ENCODE measurements at regions not wholly inside any gene's neighbourhood (a gene's known extent, or its start where the extent isn't known, plus 50 kb on each side); places are given as distances from the start of the nearest gene placed in this dataset.
"Not testable (repeated sequence)": the region's sequence is repeated elsewhere in the genome, so short reads cannot be mapped to it uniquely, and the experiment has no call there.

GRCh38 chr7:94782777-94783176 is 124.6 kb upstream of the PPP1R9A start:
- Mint-ChIP-seq H3K27ac (ENCODE audit: unreplicated experiment) (no peak overlapping the region), H3K4me3 (ENCODE audit: unreplicated experiment) (no peak overlapping the region)

GRCh38 chr7:94787285-94787684 is 120.1 kb upstream of the PPP1R9A start:
- Mint-ChIP-seq H3K4me3 (ENCODE audit: unreplicated experiment) (no peak overlapping the region), H3K4me1 (ENCODE audit: low read depth, unreplicated experiment) (no peaks in the 10 kb centered on the region), H3K9me3 (ENCODE audit: unreplicated experiment) (no peaks in the 10 kb centered on the region), H3K27ac (ENCODE audit: unreplicated experiment) (no peak overlapping the region), H3K27me3 (ENCODE audit: low read depth, unreplicated experiment) (no peaks in the 10 kb centered on the region), H3K36me3 (ENCODE audit: low read depth, unreplicated experiment) (no peaks in the 10 kb centered on the region)
- H3K27ac ChIP-seq (ENCODE audit: low read depth, low read length) = no peak overlapping the region
- H2AFZ ChIP-seq (ENCODE audit: low read depth, low read length) = no peak overlapping the region
- no peaks in the 10 kb centered on the region for H3K27me3 ChIP-seq (ENCODE audit: insufficient read depth, low read length)
- no peaks in the 10 kb centered on the region for H3K79me2 ChIP-seq (ENCODE audit: insufficient read depth, low read length)
- DNase-seq (ENCODE audit: low read depth) (no peak), FAIRE-seq (no peak)
- H3K36me3 ChIP-seq (ENCODE audit: insufficient read depth, low read length) = no peaks in the 10 kb centered on the region
- TF ChIP-seq CTCF (IDR thresholded peaks at IDR 0.05; ENCODE audit: insufficient read depth, low read depth, low read length) (no peak), EZH2 (IDR thresholded peaks at IDR 0.05; ENCODE audit: insufficient read depth, low read length) (no peak)
- H3K9me3 ChIP-seq (ENCODE audit: insufficient read depth, low read depth, low read length) = no peaks in the 10 kb centered on the region
- no peak overlapping the region for H3K9ac ChIP-seq (ENCODE audit: low read length)
- H3K4me2 ChIP-seq (ENCODE audit: low read length) = no peak overlapping the region
- no peaks in the 10 kb centered on the region for H3K4me1 ChIP-seq (ENCODE audit: insufficient read depth, low read length)
- no peak overlapping the region for H3K4me3 ChIP-seq (ENCODE audit: insufficient read depth, low read depth, low read length)
- no peaks in the 10 kb centered on the region for H4K20me1 ChIP-seq (ENCODE audit: insufficient read depth, low read length)

More at GRCh38 chr7:94782777-94783176, 124.6 kb upstream of the PPP1R9A start:
- Histone ChIP-seq H3K79me2 (ENCODE audit: insufficient read depth, low read length) (no peaks in the 10 kb centered on the region), H3K27me3 (ENCODE audit: insufficient read depth, low read length) (no peaks in the 10 kb centered on the region), H3K36me3 (ENCODE audit: insufficient read depth, low read length) (no peaks in the 10 kb centered on the region), H2AFZ (ENCODE audit: low read depth, low read length) (no peak overlapping the region), H4K20me1 (ENCODE audit: insufficient read depth, low read length) (no peaks in the 10 kb centered on the region), H3K9ac (ENCODE audit: low read length) (no peak overlapping the region), H3K4me3 (ENCODE audit: insufficient read depth, low read depth, low read length) (no peak overlapping the region), H3K9me3 (ENCODE audit: insufficient read depth, low read depth, low read length) (no peaks in the 10 kb centered on the region), H3K27ac (ENCODE audit: low read depth, low read length) (no peak overlapping the region), H3K4me1 (ENCODE audit: insufficient read depth, low read length) (no peaks in the 10 kb centered on the region), H3K4me2 (ENCODE audit: low read length) (no peak overlapping the region)
- Mint-ChIP-seq H3K27me3 (ENCODE audit: low read depth, unreplicated experiment) (no peaks in the 10 kb centered on the region), H3K36me3 (ENCODE audit: low read depth, unreplicated experiment) (no peaks in the 10 kb centered on the region), H3K4me1 (ENCODE audit: low read depth, unreplicated experiment) (no peaks in the 10 kb centered on the region), H3K9me3 (ENCODE audit: unreplicated experiment) (no peaks in the 10 kb centered on the region)
- DNase-seq (ENCODE audit: low read depth) = no peak
- no peak for FAIRE-seq
- no peak for TF ChIP-seq CTCF (IDR thresholded peaks at IDR 0.05; ENCODE audit: insufficient read depth, low read depth, low read length)
- no peak for TF ChIP-seq EZH2 (IDR thresholded peaks at IDR 0.05; ENCODE audit: insufficient read depth, low read length)

GRCh38 chr7:94788378-94788777 is 119.0 kb upstream of the PPP1R9A start:
- not testable (repeated sequence) for DNase-seq (ENCODE audit: low read depth); H3K27ac Mint-ChIP-seq (ENCODE audit: unreplicated experiment); FAIRE-seq; H3K4me1 ChIP-seq (ENCODE audit: insufficient read depth, low read length); H3K36me3 Mint-ChIP-seq (ENCODE audit: low read depth, unreplicated experiment); H3K27me3 ChIP-seq (ENCODE audit: insufficient read depth, low read length); H3K4me3 ChIP-seq (ENCODE audit: insufficient read depth, low read depth, low read length); H3K9me3 ChIP-seq (ENCODE audit: insufficient read depth, low read depth, low read length); H3K27me3 Mint-ChIP-seq (ENCODE audit: low read depth, unreplicated experiment); H3K36me3 ChIP-seq (ENCODE audit: insufficient read depth, low read length); H3K4me3 Mint-ChIP-seq (ENCODE audit: unreplicated experiment); H3K9me3 Mint-ChIP-seq (ENCODE audit: unreplicated experiment); H3K4me1 Mint-ChIP-seq (ENCODE audit: low read depth, unreplicated experiment); H2AFZ ChIP-seq (ENCODE audit: low read depth, low read length); H3K9ac ChIP-seq (ENCODE audit: low read length); H3K4me2 ChIP-seq (ENCODE audit: low read length); H4K20me1 ChIP-seq (ENCODE audit: insufficient read depth, low read length); H3K79me2 ChIP-seq (ENCODE audit: insufficient read depth, low read length); H3K27ac ChIP-seq (ENCODE audit: low read depth, low read length)

Data from astrocyte (in vitro differentiated cells and primary cell).